Left hindlimb (tissue), 1 donor: ENCODE measurements at regions not wholly inside any gene's neighbourhood (a gene's known extent, or its start where the extent isn't known, plus 50 kb on each side); places are given as distances from the start of the nearest gene placed in this dataset.
"Not testable (repeated sequence)": the region's sequence is repeated elsewhere in the genome, so short reads cannot be mapped to it uniquely, and the experiment has no call there.

Experiments
- DNase-seq: peaks from one replicate; pipeline ENCODE4 v3.0.0-alpha.2; 2018

DNA sequence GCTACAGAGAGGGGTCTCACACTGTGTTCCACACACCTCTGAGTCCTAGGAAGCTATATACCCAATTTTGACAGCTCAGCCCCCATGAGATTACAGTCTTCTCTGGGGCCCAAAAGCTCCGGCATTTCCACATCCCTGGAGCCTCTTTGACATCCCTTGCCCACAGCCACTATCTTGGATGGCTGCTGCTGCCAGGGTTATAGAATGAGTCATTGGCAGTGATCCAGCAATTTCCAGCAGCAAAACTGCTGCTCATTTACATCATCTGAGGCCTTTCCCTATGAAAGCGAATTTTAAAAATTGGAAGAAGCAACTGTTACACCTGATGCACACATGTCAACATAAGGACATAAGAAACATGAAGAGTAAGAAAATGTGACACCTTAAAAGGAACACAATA, 590.7 kb downstream of the MEI4 start:
- no peak for DNase-seq

- DNase-seq = no peak
Observed at GRCh38 chr6:78251931-78252330, 599.1 kb downstream of the MEI4 start.

DNA sequence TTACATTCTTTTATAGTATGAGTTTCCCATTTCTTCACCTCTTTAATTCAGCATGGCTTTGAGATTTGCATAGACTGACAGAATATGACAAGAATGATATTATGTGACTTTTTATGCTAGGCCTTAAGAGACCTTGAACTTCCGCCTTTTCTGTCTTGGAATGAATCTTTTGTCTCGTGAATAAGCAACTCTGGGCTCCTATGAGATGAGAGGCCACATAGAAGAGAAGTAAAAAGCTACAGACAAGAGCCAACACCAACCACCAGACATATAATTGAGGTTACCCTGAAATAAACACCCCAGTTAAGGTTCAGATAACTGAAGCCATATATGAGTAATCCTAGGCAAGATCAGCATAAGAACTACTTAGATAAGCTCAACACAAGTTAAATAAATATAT, 600.8 kb downstream of the MEI4 start:
- DNase-seq = no peak

DNA sequence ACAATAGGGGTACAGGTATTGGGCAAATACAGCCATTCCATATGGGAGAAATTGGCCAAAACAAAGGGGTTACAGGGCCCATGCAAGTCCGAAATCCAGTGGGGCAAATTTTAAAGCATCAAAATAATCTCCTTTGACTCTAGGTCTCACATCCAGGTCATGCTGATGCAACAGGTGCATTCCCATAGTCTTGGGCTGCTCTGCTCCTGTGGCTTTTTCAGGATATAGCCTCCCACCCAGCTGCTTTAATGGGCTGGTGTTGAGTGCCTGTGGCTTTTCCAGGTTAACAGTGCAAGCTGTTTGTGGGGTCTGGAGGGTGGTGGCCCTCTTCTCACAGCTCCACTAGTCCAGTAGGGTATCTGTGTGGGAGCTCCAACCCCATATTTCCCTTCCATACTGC, 607.1 kb downstream of the MEI4 start:
- DNase-seq = no peak

- DNase-seq = not testable (repeated sequence)
Observed at GRCh38 chr6:78260427-78260826, 606.9 kb upstream of the IRAK1BP1 start.

DNA sequence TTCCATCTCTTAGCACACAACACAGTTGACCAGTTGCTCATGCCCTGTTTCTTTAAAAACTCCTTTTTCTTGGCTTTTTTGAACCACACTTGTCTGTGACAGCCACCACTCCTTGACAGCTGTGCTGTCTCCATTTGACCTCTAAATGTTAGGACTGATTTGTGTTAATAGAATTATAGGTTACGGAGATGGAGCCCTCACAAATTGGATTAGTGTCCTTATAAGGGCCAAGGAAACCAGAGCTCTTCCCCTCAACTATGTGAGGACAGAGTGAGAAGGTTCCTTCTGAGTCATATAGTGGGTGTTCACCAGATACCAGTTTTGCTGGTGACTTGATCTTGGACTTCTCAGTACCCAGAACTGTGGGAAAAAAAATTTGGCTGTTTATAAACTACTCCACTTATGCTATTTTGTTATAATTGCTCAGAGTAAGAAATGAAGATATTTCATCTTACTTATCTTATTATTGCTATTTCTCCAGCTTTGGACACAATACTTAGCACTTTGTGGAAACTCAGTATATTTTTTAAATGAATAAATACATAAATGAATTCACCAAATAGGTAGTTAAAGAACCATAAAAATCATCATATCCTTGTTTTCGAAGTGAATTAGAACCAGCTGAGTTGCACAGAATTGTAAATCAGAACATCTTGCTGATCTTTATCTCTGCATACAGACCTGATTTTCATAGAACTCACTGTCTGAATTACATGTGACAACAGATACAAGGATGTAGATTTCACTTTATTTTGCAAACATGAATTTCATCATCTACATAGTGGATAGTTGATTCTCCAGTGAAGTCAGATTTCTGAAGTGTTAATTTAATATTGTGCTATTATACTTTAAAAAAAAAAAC, 598.5 kb upstream of the IRAK1BP1 start:
- DNase-seq = no peak

DNA sequence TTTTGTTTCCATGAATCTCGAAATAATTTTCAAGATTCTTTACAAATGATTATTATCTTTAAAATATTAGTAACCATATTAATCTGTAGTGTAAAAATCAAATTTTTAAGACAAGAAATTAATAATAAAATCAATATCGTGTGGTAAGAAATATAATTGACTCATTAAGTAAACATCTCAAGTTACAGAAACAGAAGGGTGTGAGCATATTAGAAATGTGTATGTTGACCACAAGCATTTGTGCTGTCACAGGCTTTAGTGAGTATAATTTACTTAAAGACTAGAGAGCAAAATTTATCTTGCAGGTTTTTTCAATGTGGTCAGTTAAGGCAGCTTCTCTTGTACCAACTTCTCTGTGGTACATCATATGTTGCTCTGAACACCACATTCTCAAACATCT, 566.5 kb upstream of the IRAK1BP1 start:
- no peak for DNase-seq

- no peak for DNase-seq
Observed at GRCh38 chr6:78302411-78302810, 564.9 kb upstream of the IRAK1BP1 start.

DNA sequence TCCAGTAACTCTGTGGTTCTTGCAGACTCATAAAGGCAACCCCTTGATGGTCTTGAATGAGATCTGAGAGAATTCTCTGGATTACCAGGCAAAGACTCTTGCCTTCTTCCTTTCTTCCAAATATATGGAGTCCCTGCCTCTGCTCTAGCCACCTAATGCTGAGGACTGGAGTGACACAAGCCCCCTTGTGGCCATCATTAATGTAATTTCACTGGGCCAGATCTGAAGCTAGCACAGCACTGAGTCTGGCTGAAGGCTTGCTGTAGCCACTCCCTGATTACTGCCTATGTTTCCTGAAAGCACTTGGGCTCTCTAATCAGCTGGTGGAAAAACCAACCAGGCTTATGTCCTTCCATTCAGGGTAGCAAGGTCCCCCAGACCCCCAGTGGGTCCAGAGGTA, 559.3 kb upstream of the IRAK1BP1 start:
- no peak for DNase-seq

DNA sequence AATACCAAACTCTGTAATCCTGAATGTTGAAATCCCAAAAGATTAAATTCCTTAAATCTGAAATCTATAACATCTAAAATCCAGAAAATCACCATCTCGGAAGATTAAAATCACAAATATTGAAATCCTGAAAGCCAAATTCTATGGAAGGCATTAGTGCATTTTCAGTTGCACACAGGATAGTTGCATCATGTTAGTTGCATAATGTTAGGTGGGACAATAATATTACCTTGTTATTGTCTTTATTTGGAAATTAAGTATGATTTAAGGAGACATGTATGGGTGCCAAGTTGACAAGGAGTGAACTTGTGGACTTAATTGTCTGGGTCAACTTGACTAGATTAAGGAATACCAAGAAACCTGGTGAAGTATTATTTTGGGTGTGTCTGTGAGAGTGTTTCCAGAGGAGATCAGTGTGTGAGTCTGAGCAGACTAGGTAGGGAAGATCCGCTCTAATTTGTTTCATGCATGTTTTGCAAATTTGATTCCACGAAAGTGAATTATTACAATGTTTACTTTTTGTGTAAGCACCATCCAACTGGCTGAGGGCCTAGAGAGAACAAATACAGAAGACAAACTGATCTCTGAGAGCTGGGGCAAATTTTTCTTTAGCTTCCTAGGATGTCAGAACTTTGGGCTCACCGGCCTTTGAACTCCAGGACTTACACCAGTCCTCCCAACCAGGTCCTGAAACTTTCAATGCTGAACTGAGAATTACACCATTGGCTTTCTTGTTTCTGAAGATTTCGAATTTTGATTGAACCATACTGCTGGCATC, 545.1 kb upstream of the IRAK1BP1 start:
- no peak for DNase-seq

DNA sequence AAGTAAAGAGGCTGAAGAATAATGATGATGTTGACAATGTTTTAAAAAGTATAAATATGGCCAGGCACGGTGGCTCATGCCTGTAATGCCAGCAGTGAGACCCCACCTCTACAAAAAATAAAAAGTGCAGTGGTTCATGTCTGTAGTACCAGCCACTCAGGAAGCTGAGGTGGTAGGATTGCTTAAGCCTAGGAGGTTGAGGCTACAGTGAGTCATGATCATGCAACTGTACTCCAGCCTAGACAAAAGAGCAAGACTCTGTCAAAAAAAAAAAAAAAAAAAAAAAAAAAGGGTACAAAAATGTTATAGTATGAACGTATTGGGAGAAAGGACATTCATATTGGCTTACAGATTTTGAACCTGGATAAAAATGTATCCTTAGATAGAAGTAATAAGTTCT, 543.1 kb upstream of the IRAK1BP1 start:
- DNase-seq = no peak

DNA sequence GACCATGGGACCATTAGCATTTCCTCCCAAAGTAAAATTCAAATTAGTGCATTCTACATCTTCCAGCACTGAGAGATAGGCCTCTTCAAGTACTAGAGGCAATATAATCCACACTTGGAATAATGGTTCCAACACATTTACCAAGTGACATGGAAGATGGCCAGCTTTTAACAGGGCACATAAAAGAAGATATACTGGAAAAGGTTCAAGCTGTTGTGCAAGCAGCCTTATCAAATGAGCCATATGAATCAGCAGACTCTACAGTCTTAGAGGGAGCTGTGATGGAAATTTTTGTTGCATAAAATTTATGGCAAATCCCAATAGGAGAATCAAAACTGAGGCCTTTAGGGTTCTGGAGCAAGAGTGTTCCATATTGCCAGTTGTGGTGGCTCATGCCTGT, 526.6 kb upstream of the IRAK1BP1 start:
- DNase-seq = no peak

GRCh38 chr6:78345882-78346281, 521.5 kb upstream of the IRAK1BP1 start:
- no peak for DNase-seq

GRCh38 chr6:78347191-78347916, 520.0 kb upstream of the IRAK1BP1 start:
- DNase-seq = no peak

- DNase-seq = no peak
Observed at GRCh38 chr6:78353040-78353439, 514.3 kb upstream of the IRAK1BP1 start.

- DNase-seq = no peak
Observed at GRCh38 chr6:78363688-78364087, 503.7 kb upstream of the IRAK1BP1 start.

- DNase-seq = no peak
Observed at GRCh38 chr6:78365473-78365872, 501.9 kb upstream of the IRAK1BP1 start.

DNA sequence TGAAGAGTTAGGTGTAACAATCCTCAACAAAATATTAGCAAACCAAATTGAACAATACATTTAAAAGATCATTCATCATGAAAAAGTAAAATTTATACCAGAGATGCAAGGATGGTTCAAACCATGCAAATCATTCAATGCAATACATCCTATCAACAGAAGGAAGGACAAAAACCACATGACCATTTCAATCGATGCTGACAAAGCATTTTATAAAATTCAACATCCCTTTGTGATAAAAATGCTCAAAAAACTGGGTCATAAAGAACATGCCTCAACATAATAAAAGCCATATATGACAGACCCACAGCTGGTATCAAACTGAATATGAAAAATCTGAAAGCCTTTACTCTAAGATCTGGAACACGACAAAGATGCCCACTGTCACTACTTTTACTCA, 490.3 kb upstream of the IRAK1BP1 start:
- no peak for DNase-seq

GRCh38 chr6:78379982-78380381, 487.4 kb upstream of the IRAK1BP1 start:
- no peak for DNase-seq

DNA sequence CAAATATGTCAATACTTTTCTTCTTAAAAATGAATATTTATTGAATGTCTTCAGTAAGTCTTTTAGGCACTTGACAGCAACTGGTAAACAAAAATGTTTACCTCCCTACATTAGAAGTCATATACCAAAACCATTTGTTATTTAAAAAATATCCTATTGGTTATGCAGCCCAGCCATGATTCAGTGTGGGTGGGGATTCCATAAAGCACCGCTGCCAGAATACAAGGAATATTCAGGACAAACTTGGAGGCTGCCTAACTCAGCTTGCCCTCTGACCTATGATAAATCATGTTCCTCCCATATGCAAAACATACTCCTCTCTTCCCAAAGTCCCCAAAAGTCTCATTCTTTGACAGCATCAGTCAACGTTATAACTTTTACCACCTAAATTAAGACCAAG, 486.8 kb upstream of the IRAK1BP1 start:
- no peak for DNase-seq

DNA sequence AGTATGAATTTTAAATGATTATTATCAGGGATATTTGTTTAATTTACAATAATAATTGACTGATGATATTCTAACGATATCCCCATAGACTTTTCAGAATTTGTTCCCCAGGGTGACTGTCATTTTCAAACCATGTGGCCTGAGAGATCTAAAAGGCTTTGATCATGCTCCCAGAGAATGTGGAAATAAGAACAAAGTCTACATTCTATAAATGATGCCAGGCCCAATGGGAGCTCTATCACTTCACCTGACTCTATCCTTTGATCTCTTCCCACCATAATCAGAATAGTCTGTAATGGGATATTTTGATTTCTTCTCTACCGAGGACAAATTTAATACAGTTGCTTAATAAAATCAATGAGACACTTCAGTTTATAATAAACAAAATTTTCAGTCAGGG, 483.4 kb upstream of the IRAK1BP1 start:
- DNase-seq = no peak

DNA sequence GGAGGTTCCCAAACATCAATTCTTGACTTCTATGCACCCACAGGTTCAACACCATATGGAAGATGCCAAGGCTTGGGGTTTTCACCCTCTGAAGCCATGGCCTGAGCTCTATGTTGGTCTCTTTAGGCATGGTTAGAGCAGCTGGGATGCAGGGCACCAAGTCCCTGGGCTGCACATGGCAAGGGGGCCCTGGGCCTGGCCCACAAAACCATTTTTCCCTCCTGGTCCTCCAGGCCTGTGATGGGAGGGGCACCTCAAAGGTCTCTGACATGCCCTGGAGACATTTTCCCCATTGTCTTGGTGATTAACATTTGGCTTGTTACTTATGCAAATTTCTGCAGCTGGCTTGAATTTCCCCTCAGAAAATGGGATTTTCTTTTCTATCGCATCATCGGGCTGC, 480.5 kb upstream of the IRAK1BP1 start:
- DNase-seq = not testable (repeated sequence)

DNA sequence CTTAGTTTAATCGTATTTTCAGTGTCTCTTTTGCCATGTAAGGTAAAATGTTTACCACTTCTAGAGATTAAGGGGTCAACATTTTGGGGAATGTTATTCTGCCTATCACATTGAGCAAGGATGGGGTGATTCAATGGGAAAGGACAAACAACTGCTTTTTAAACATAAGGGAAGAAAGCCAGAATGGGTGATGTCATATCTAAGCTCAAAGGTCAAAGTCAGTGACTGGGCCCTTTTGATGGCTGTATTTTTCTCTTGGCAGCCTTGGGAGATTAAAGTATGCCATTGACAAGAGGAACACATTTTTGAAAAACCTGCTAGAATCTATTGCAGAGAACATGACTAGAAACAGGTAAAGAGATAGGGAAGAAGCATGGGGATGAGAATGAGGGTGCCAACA, 477.3 kb upstream of the IRAK1BP1 start:
- DNase-seq = no peak

GRCh38 chr6:78397499-78397898, 469.9 kb upstream of the IRAK1BP1 start:
- no peak for DNase-seq
